ENCODE measurements at regions not wholly inside any gene's neighbourhood (a gene's known extent, or its start where the extent isn't known, plus 50 kb on each side); places are given as distances from the start of the nearest gene placed in this dataset.

GRCh38 chr6:146886587-146887446 lies 288.0 kb downstream of the ADGB start:
- no peak for DNase-seq (ENCODE audit: low spot score)

- no peak for DNase-seq (ENCODE audit: low spot score)
Measured at GRCh38 chr6:146887447-146888077, 288.8 kb downstream of the ADGB start.

- DNase-seq (ENCODE audit: low spot score), result no peak
Measured at GRCh38 chr6:146889303-146889702, 290.5 kb downstream of the ADGB start.

- DNase-seq (ENCODE audit: low spot score), result no peak
Measured at GRCh38 chr6:146890172-146890571, 291.4 kb downstream of the ADGB start.

GRCh38 chr6:146890644-146891434 lies 292.1 kb downstream of the ADGB start:
- DNase-seq (ENCODE audit: low spot score), result no peak

GRCh38 chr6:146891615-146892265 lies 293.0 kb downstream of the ADGB start:
- DNase-seq (ENCODE audit: low spot score), result no peak

- no peak for DNase-seq (ENCODE audit: low spot score)
Measured at GRCh38 chr6:146892283-146892612, 293.5 kb downstream of the ADGB start.

GRCh38 chr6:146892613-146893401 lies 294.0 kb downstream of the ADGB start:
- no peak for DNase-seq (ENCODE audit: low spot score)

GRCh38 chr6:146893690-146894089 lies 294.9 kb downstream of the ADGB start:
- DNase-seq (ENCODE audit: low spot score), result no peak

- DNase-seq (ENCODE audit: low spot score), result no peak
Measured at GRCh38 chr6:146894624-146895023, 295.9 kb downstream of the ADGB start.

GRCh38 chr6:146895101-146895771 lies 296.5 kb downstream of the ADGB start:
- no peak for DNase-seq (ENCODE audit: low spot score)

GRCh38 chr6:146895772-146896061 lies 296.9 kb downstream of the ADGB start:
- no peak for DNase-seq (ENCODE audit: low spot score)

- DNase-seq (ENCODE audit: low spot score), result no peak
Measured at GRCh38 chr6:146896062-146896813, 297.5 kb downstream of the ADGB start.

GRCh38 chr6:146896960-146897701 lies 298.4 kb downstream of the ADGB start:
- no peak for DNase-seq (ENCODE audit: low spot score)

GRCh38 chr6:146898069-146898887 lies 299.5 kb downstream of the ADGB start:
- DNase-seq (ENCODE audit: low spot score), result no peak

GRCh38 chr6:146898888-146899227 lies 300.1 kb downstream of the ADGB start:
- no peak for DNase-seq (ENCODE audit: low spot score)

- DNase-seq (ENCODE audit: low spot score), result no peak
Measured at GRCh38 chr6:146901940-146902816, 302.0 kb upstream of the STXBP5 start.

- DNase-seq (ENCODE audit: low spot score), result no peak
Measured at GRCh38 chr6:146902846-146903245, 301.4 kb upstream of the STXBP5 start.
